MM.1S (cell line): ENCODE measurements at regions not wholly inside any gene's neighbourhood (a gene's known extent, or its start where the extent isn't known, plus 50 kb on each side); places are given as distances from the start of the nearest gene placed in this dataset.

ENCODE experiments used
- DNase-seq: peaks from one replicate; pipeline ENCODE4 v3.0.0-alpha.2; 2015
- H2AFZ ChIP-seq: fragments of 300-600 bp; sonication (generic); 2 replicates; pipeline ENCODE4 v1.6.0; 2016; ENCODE audit warnings: antibody characterized with exemption, low read length
- H3F3A ChIP-seq: fragments of 300-600 bp; sonication (generic); 2 replicates; pipeline ENCODE4 v1.6.1; 2016; ENCODE audit warnings: mild to moderate bottlenecking, antibody characterized with exemption, low read length, moderate library complexity, mixed read lengths; ENCODE audit not compliant: insufficient read depth
- H3K27ac ChIP-seq: fragments of 300-600 bp; sonication (generic); 2 replicates; pipeline ENCODE4 v1.5.1; 2016; ENCODE audit warnings: mild to moderate bottlenecking, low read length
- H3K27me3 ChIP-seq: fragments of 300-600 bp; sonication (generic); replicated peaks from 2 replicates; pipeline ENCODE4 v1.6.0; 2016; ENCODE audit warnings: low read length; ENCODE audit not compliant: insufficient read depth
- H3K36me3 ChIP-seq: fragments of 300-600 bp; sonication (generic); replicated peaks from 2 replicates; pipeline ENCODE4 v1.6.1; 2016; ENCODE audit warnings: mild to moderate bottlenecking, low read length, mixed read lengths; ENCODE audit not compliant: insufficient read depth
- H3K4me1 ChIP-seq: fragments of 300-600 bp; sonication (generic); 2 replicates; pipeline ENCODE4 v1.6.1; 2016; ENCODE audit warnings: low read length, mixed read lengths
- H3K4me2 ChIP-seq: fragments of 300-600 bp; sonication (generic); 2 replicates; pipeline ENCODE4 v1.6.0; 2016; ENCODE audit warnings: low read depth, low read length
- H3K4me3 ChIP-seq: fragments of 300-600 bp; sonication (generic); 2 replicates; pipeline ENCODE4 v1.5.1; 2016; ENCODE audit warnings: low read length, mixed read lengths
- H3K79me2 ChIP-seq: fragments of 300-600 bp; sonication (generic); 2 replicates; pipeline ENCODE4 v1.6.1; 2016; ENCODE audit warnings: mixed run types, low read length, mixed read lengths
- H3K9ac ChIP-seq: fragments of 300-600 bp; sonication (generic); 2 replicates; pipeline ENCODE4 v1.6.1; 2016; ENCODE audit warnings: low read length, mixed read lengths
- H3K9me2 ChIP-seq: fragments of 300-600 bp; sonication (generic); replicated peaks from 2 replicates; pipeline ENCODE4 v1.6.1; 2016; ENCODE audit warnings: mild to moderate bottlenecking, low read length, mixed read lengths; ENCODE audit not compliant: insufficient read depth
- H3K9me3 ChIP-seq: fragments of 300-600 bp; sonication (generic); replicated peaks from 2 replicates; pipeline ENCODE4 v1.6.1; 2016; ENCODE audit warnings: mild to moderate bottlenecking, low read length, mixed read lengths; ENCODE audit not compliant: insufficient read depth
- H4K20me1 ChIP-seq: fragments of 300-600 bp; sonication (generic); 2 replicates; pipeline ENCODE4 v1.6.1; 2016; ENCODE audit warnings: mild to moderate bottlenecking, low read length, moderate library complexity, mixed read lengths; ENCODE audit not compliant: insufficient read depth
- EZH2 ChIP-seq: fragments of 300-600 bp; sonication (generic); optimal IDR thresholded peaks from 2 replicates; pipeline ENCODE3; 2017; ENCODE audit warnings: low read depth, mild to moderate bottlenecking, antibody characterized with exemption, low read length, mixed read lengths
- EZH2phosphoT487 ChIP-seq: fragments of 300-600 bp; sonication (generic); IDR thresholded peaks from 2 replicates; pipeline ENCODE4 v1.6.1; 2018; ENCODE audit warnings: antibody characterized with exemption, low read length
- TF ChIP-seq, protein P1 (sequence below): fragments of 300-600 bp; sonication (generic); IDR thresholded peaks from 2 replicates; pipeline ENCODE4 v1.5.1; 2016; ENCODE audit warnings: antibody characterized with exemption, low read length, mixed read lengths

DNA sequence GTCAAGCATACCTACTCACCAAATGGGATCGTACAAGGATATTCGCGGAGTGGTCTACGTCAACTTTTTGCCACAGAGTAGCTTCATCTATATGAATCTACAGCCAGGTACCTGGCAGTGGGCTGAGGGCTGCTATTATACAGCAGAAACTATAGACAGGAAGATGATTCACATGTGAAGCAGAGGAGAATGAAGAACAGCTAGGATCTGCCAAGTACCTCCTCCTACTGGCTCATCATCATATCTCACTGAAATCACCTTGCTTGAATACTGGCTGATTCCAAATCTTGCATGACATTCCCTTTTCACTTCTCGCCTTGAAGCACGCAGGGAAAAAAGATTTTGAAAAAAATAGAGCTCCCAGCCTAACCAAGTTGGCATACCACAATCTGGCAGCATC is 488.7 kb upstream of the NRSN1 start:
- Histone ChIP-seq H3K4me1 (no peaks in the 10 kb centered on the region), H3K36me3 (no peaks in the 10 kb centered on the region), H3K4me2 (no peak overlapping the region), H3K27ac (no peak overlapping the region), H4K20me1 (no peaks in the 10 kb centered on the region), H3K4me3 (no peak overlapping the region), H2AFZ (no peak overlapping the region), H3K9me3 (no peaks in the 10 kb centered on the region), H3K9me2 (no peaks in the 10 kb centered on the region), H3K27me3 (no peaks in the 10 kb centered on the region), H3K9ac (no peak overlapping the region), H3K79me2 (no peaks in the 10 kb centered on the region), H3F3A (no peaks in the 10 kb centered on the region)
- no peak for DNase-seq
- TF ChIP-seq EZH2phosphoT487: no peak
- no peak for TF ChIP-seq EZH2
- TF ChIP-seq, protein P1, sequence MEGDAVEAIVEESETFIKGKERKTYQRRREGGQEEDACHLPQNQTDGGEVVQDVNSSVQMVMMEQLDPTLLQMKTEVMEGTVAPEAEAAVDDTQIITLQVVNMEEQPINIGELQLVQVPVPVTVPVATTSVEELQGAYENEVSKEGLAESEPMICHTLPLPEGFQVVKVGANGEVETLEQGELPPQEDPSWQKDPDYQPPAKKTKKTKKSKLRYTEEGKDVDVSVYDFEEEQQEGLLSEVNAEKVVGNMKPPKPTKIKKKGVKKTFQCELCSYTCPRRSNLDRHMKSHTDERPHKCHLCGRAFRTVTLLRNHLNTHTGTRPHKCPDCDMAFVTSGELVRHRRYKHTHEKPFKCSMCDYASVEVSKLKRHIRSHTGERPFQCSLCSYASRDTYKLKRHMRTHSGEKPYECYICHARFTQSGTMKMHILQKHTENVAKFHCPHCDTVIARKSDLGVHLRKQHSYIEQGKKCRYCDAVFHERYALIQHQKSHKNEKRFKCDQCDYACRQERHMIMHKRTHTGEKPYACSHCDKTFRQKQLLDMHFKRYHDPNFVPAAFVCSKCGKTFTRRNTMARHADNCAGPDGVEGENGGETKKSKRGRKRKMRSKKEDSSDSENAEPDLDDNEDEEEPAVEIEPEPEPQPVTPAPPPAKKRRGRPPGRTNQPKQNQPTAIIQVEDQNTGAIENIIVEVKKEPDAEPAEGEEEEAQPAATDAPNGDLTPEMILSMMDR: no peak

DNA sequence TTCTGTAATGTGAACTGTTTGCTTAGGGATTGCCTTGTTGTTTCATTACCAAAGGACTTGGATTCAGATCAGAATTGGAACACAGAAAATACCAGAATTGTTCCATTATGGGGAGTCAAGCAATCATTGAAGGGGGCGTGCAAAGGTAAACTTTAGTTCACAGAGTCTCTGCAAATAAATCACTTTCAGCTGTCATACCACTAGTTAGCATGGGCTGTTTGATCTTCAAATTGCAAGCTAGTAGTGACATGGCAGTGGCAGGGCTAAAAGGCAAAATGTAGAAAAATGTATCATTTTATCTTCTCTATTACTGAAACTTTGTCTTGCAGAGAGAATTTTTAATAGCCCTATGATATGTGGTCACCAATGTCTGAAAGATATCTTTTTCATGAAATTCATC is 483.2 kb upstream of the NRSN1 start:
- no peaks in the 10 kb centered on the region for H3F3A ChIP-seq
- H3K9ac ChIP-seq: no peak overlapping the region
- no peaks in the 10 kb centered on the region for H3K79me2 ChIP-seq
- no peak overlapping the region for H3K4me2 ChIP-seq
- H4K20me1 ChIP-seq: no peaks in the 10 kb centered on the region
- H2AFZ ChIP-seq: no peak overlapping the region
- no peaks in the 10 kb centered on the region for H3K36me3 ChIP-seq
- no peaks in the 10 kb centered on the region for H3K9me2 ChIP-seq
- TF ChIP-seq EZH2phosphoT487 (no peak), EZH2 (no peak)
- TF ChIP-seq, protein P1: no peak
- no peak for DNase-seq
- H3K4me1 ChIP-seq: no peaks in the 10 kb centered on the region
- H3K27ac ChIP-seq: no peak overlapping the region
- no peaks in the 10 kb centered on the region for H3K9me3 ChIP-seq
- H3K4me3 ChIP-seq: no peak overlapping the region
- H3K27me3 ChIP-seq: no peaks in the 10 kb centered on the region

DNA sequence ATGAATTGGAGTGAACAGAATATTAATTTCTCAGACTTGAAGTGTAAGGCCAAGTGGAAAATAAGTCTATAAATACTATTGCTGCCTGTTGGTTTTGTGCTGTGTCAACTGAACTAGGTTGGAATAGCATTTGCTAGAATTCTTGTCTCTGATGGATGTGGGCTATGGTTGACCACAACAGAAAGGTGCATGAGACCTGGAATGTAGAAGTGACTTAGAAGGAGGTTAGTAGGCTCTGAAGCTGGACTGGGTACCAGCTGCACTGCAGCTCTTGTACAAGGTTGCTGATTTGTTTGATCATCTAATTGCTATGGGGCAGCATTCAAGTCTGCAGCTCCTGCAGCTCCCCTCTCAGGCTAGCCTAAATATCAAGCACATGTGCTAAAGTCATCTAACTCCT is 479.0 kb upstream of the NRSN1 start:
- TF ChIP-seq EZH2phosphoT487 (no peak), EZH2 (no peak)
- TF ChIP-seq, protein P1: no peak
- Histone ChIP-seq H3K4me1 (no peaks in the 10 kb centered on the region), H3K27me3 (no peaks in the 10 kb centered on the region), H3K4me3 (no peak overlapping the region), H3K9ac (no peak overlapping the region), H4K20me1 (no peaks in the 10 kb centered on the region), H3K27ac (no peak overlapping the region), H3K9me2 (no peaks in the 10 kb centered on the region), H3K79me2 (no peaks in the 10 kb centered on the region), H2AFZ (no peak overlapping the region), H3K4me2 (no peak overlapping the region), H3F3A (no peaks in the 10 kb centered on the region), H3K36me3 (no peaks in the 10 kb centered on the region), H3K9me3 (no peaks in the 10 kb centered on the region)
- DNase-seq: no peak

DNA sequence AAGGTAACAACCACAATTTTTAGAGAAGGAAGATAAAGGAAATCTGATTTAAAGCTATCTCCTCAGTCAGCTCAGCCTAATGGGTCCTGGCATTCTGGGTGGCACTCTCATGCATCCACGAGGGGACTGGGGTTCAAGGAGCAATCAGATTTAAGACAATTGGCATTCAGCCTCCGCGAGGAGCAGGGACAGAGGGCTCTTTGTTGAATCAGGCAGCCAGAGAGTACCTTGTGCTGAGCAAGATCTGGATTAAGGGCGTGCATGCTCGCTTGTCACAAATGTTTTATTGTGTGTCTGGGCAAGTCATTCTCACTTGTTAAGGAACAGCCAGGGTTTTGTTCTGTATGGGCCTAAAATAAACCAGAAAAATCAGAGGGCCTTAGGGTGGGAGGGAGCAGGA is 475.3 kb upstream of the NRSN1 start:
- H2AFZ ChIP-seq: no peak overlapping the region
- H3K79me2 ChIP-seq: no peaks in the 10 kb centered on the region
- no peak overlapping the region for H3K4me2 ChIP-seq
- H3K9me2 ChIP-seq: no peaks in the 10 kb centered on the region
- H3F3A ChIP-seq: no peaks in the 10 kb centered on the region
- H3K9me3 ChIP-seq: no peaks in the 10 kb centered on the region
- no peaks in the 10 kb centered on the region for H3K36me3 ChIP-seq
- TF ChIP-seq, protein P1: no peak
- TF ChIP-seq EZH2phosphoT487 (no peak), EZH2 (no peak)
- no peak for DNase-seq
- H3K27ac ChIP-seq: no peak overlapping the region
- no peaks in the 10 kb centered on the region for H3K4me1 ChIP-seq
- H3K9ac ChIP-seq: no peak overlapping the region
- no peaks in the 10 kb centered on the region for H3K27me3 ChIP-seq
- no peaks in the 10 kb centered on the region for H4K20me1 ChIP-seq
- no peak overlapping the region for H3K4me3 ChIP-seq
